Hematopoietic multipotent progenitor cell treated with erythropoietin and hydrocortisone succinate and interleukin-3 and kit ligand, for 8 days (in vitro differentiated cells): ENCODE measurements at regions not wholly inside any gene's neighbourhood (a gene's known extent, or its start where the extent isn't known, plus 50 kb on each side); places are given as distances from the start of the nearest gene placed in this dataset.
"Not testable (repeated sequence)": the region's sequence is repeated elsewhere in the genome, so short reads cannot be mapped to it uniquely, and the experiment has no call there.

Source experiments
- DNase-seq: peaks from one replicate; pipeline ENCODE4 v3.0.0-alpha.2; 2015

GRCh38 chr4:162610116-162610515 is 446.3 kb upstream of the FSTL5 start:
- no peak for DNase-seq

GRCh38 chr4:162586266-162586665 is 422.5 kb upstream of the FSTL5 start:
- DNase-seq = no peak

- DNase-seq = no peak
Observed at GRCh38 chr4:162582180-162582579, 418.4 kb upstream of the FSTL5 start.

- no peak for DNase-seq
Observed at GRCh38 chr4:162565730-162566129, 401.9 kb upstream of the FSTL5 start.

- DNase-seq = no peak
Observed at GRCh38 chr4:162560073-162560472, 396.3 kb upstream of the FSTL5 start.

GRCh38 chr4:162557516-162558106 is 393.8 kb upstream of the FSTL5 start:
- DNase-seq = no peak

GRCh38 chr4:162535121-162535520 is 371.3 kb upstream of the FSTL5 start:
- no peak for DNase-seq

GRCh38 chr4:162523171-162523570 is 359.4 kb upstream of the FSTL5 start:
- no peak for DNase-seq

GRCh38 chr4:162522724-162523123 is 358.9 kb upstream of the FSTL5 start:
- DNase-seq = no peak

- no peak for DNase-seq
Observed at GRCh38 chr4:162510937-162511336, 347.1 kb upstream of the FSTL5 start.

- DNase-seq = no peak
Observed at GRCh38 chr4:162510115-162510514, 346.3 kb upstream of the FSTL5 start.

GRCh38 chr4:162509333-162509732 is 345.5 kb upstream of the FSTL5 start:
- DNase-seq = no peak

- DNase-seq = no peak
Observed at GRCh38 chr4:162506253-162506652, 342.5 kb upstream of the FSTL5 start.

GRCh38 chr4:162503868-162504267 is 340.1 kb upstream of the FSTL5 start:
- no peak for DNase-seq

- DNase-seq = no peak
Observed at GRCh38 chr4:162502109-162502508, 338.3 kb upstream of the FSTL5 start.

- no peak for DNase-seq
Observed at GRCh38 chr4:162499478-162499877, 335.7 kb upstream of the FSTL5 start.

GRCh38 chr4:162498168-162498567 is 334.4 kb upstream of the FSTL5 start:
- no peak for DNase-seq

- peak; percentile 42 for DNase-seq
Observed at GRCh38 chr4:162497564-162498167, 333.9 kb upstream of the FSTL5 start.

GRCh38 chr4:162494935-162495334 is 331.1 kb upstream of the FSTL5 start:
- no peak for DNase-seq

GRCh38 chr4:162485486-162485885 is 321.7 kb upstream of the FSTL5 start:
- no peak for DNase-seq

GRCh38 chr4:162475246-162475645 is 311.4 kb upstream of the FSTL5 start:
- no peak for DNase-seq

GRCh38 chr4:162469977-162470376 is 306.2 kb upstream of the FSTL5 start:
- no peak for DNase-seq

- DNase-seq = not testable (repeated sequence)
Observed at GRCh38 chr4:162465356-162465755, 301.6 kb upstream of the FSTL5 start.

GRCh38 chr4:162461952-162462351 is 298.2 kb upstream of the FSTL5 start:
- DNase-seq = no peak

GRCh38 chr4:162458051-162458450 is 294.3 kb upstream of the FSTL5 start:
- DNase-seq = no peak
